Cardiac muscle cell (in vitro differentiated cells and primary cell): ENCODE measurements at regions not wholly inside any gene's neighbourhood (a gene's known extent, or its start where the extent isn't known, plus 50 kb on each side); places are given as distances from the start of the nearest gene placed in this dataset.

Experiments used
- DNase-seq, 2 donors: peaks; one replicate each; pipeline versions ENCODE4 v3.0.0 to v3.0.0-alpha.2; 2010 to 2017; ENCODE audit warnings: low read depth in 1 of 2, low spot score in 1 of 2
- H3K27ac ChIP-seq: fragments of 200-600 bp; sonication (generic); 2 replicates; pipeline ENCODE4 v1.5.1; 2016
- H3K27me3 ChIP-seq: fragments of 200-600 bp; sonication (generic); 2 replicates; pipeline ENCODE4 v1.6.0; 2016; ENCODE audit warnings: control low read depth
- H3K36me3 ChIP-seq: fragments of 200-600 bp; sonication (generic); 2 replicates; pipeline ENCODE4 v1.5.1; 2016; ENCODE audit warnings: control low read depth
- H3K4me1 ChIP-seq: fragments of 200-600 bp; sonication (generic); 2 replicates; pipeline ENCODE4 v1.8.1; 2017; ENCODE audit warnings: low read depth, mild to moderate bottlenecking, mixed run types
- H3K4me3 ChIP-seq: fragments of 200-600 bp; sonication (generic); 2 replicates; pipeline ENCODE4 v1.5.1; 2016; ENCODE audit warnings: mild to moderate bottlenecking
- H3K9me3 ChIP-seq: fragments of 200-600 bp; sonication (generic); 2 replicates; pipeline ENCODE4 v1.5.1; 2017; ENCODE audit warnings: low read depth, mild to moderate bottlenecking, control low read depth
- TF ChIP-seq, protein P1 (sequence below): IDR thresholded peaks from 2 replicates; pipeline ENCODE4 v1.5.1; 2012; ENCODE audit warnings: low read depth, mild to moderate bottlenecking, low read length

DNA sequence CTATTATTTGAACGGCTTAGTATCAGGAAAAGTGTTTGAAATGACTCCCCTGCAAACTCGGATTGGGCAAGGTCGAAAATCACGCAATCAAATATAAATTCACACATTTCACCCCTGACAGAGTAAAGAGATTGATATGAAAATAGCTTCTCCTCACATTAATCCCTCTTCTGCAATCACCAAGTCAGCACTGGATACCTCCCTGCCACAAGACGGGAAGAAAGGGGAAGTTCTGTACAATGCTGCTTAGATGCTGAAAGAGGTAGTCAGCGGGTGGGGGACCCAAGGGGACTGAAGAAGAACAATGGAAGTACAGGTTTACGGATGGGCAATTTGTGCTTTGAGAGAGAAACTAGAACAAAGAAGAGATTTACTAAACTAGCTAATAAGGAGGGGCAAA lies 72.0 kb upstream of the ANK3 start:
- Histone ChIP-seq H3K4me1 (peaks cover 5% of the 10 kb centered on the region), H3K27ac (no peak overlapping the region), H3K4me3 (no peak overlapping the region), H3K27me3 (no peaks in the 10 kb centered on the region), H3K36me3 (no peaks in the 10 kb centered on the region), H3K9me3 (peaks cover 2% of the 10 kb centered on the region)
- TF ChIP-seq, protein P1, sequence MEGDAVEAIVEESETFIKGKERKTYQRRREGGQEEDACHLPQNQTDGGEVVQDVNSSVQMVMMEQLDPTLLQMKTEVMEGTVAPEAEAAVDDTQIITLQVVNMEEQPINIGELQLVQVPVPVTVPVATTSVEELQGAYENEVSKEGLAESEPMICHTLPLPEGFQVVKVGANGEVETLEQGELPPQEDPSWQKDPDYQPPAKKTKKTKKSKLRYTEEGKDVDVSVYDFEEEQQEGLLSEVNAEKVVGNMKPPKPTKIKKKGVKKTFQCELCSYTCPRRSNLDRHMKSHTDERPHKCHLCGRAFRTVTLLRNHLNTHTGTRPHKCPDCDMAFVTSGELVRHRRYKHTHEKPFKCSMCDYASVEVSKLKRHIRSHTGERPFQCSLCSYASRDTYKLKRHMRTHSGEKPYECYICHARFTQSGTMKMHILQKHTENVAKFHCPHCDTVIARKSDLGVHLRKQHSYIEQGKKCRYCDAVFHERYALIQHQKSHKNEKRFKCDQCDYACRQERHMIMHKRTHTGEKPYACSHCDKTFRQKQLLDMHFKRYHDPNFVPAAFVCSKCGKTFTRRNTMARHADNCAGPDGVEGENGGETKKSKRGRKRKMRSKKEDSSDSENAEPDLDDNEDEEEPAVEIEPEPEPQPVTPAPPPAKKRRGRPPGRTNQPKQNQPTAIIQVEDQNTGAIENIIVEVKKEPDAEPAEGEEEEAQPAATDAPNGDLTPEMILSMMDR = no peak
- DNase-seq = no peak

DNA sequence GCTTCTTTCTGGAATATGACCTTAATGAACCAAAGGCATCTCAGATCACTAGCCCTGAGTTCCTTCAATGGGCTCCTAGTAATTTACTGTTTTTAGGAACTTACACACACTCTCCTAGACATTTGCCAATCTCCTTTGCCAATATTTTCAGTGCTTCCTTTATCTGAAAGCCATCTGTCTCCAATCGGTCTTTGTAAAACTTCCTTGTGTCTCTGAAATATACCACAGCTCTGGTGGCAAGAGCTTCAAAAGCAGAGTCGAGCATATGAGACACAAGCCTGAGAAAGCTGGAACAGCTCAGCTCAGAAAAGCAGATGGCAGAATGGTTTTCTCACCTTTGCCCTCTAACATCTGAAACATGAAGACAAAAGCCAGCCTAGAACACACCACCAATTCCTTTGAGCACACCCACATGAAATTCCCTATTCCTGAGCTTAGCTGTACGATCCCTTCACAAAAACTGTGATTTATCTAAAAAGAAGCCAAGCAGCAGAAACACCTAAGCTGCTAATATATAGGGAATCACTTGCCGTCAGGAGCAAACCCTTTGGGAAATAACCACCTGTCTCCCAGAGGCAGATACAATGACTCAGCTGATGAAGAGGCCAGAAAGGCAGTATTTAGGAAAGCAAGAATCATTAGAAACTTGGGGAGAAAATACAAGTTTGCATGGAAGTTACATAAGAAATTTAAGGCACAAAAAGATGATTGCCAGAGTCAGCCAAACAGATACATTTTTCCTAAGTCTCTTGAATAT lies 70.2 kb upstream of the ANK3 start:
- no peak for DNase-seq
- Histone ChIP-seq H3K27ac (no peak overlapping the region), H3K9me3 (peaks cover 2% of the 10 kb centered on the region), H3K4me1 (peaks cover 5% of the 10 kb centered on the region), H3K36me3 (no peaks in the 10 kb centered on the region), H3K27me3 (no peaks in the 10 kb centered on the region), H3K4me3 (no peak overlapping the region)
- TF ChIP-seq, protein P1 = no peak

DNA sequence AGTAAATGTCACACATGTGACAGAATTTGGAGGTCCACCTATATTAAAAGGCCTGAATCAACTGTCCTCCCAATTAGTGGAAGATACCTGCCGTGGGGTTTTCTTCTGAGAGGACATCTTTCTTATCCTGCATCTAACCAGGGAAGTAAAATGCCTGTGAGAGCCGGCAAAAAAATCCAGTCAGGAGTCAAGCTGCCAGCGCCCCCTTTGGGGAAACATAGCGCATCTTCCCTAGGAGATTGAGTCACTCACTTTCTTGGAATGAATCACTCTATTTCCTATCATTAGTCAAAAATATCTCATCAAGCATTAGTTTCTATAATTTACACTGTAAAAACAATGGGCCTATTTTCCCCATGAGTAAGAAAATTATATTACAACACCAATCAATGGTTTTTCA lies 66.4 kb upstream of the ANK3 start:
- Histone ChIP-seq H3K27ac (no peak overlapping the region), H3K4me3 (no peak overlapping the region), H3K9me3 (peaks cover 2% of the 10 kb centered on the region), H3K36me3 (no peaks in the 10 kb centered on the region), H3K27me3 (no peaks in the 10 kb centered on the region), H3K4me1 (peaks cover 6% of the 10 kb centered on the region)
- DNase-seq = no peak
- TF ChIP-seq, protein P1 = peak; percentile 11

DNA sequence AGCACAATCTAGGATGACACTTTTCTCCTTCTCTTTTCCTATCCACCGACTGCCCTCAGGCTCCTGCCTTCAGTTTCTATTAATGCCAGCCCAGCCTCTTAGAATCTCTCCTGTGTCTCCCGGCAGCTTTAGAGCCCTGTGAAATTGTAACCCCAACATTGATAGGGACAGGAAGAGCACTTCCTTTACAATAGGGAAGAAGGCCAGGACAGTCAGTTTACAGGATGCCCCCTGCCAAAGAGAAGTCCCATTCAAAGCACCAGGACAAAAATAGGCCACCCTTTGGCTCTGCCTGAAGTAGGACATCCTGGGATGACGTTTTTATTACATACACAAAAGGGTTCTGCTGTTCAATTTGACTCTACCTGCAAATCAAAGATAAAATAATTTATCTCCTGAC lies 64.7 kb upstream of the ANK3 start:
- Histone ChIP-seq H3K36me3 (no peaks in the 10 kb centered on the region), H3K4me1 (peaks cover 6% of the 10 kb centered on the region), H3K9me3 (no peaks in the 10 kb centered on the region), H3K27ac (no peak overlapping the region), H3K4me3 (no peak overlapping the region), H3K27me3 (no peaks in the 10 kb centered on the region)
- DNase-seq = no peak
- TF ChIP-seq, protein P1 = no peak

DNA sequence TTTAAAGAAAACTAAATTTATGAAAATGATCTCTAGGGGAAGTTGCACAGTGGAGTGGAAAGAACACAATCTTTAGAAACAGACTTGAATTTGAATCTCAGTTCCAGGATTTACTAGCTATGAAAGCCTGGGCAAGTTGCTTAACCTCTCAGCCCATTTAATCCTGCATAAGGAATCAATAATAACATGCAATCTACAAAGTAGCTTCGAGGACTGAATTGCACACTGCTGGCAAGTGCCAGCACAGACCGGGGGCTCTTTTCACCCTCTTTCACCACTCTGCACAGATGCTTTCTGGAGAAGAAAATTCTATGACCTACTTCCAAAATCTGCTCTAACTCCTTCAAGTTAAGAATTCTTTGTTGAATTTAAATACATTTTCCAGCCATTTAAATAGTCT lies 63.4 kb upstream of the ANK3 start:
- TF ChIP-seq, protein P1 = no peak
- Histone ChIP-seq H3K27ac (no peak overlapping the region), H3K4me3 (no peak overlapping the region), H3K36me3 (no peaks in the 10 kb centered on the region), H3K27me3 (no peaks in the 10 kb centered on the region), H3K4me1 (peaks cover 6% of the 10 kb centered on the region), H3K9me3 (no peaks in the 10 kb centered on the region)
- DNase-seq = no peak
